ENCODE measurements at regions not wholly inside any gene's neighbourhood (a gene's known extent, or its start where the extent isn't known, plus 50 kb on each side); places are given as distances from the start of the nearest gene placed in this dataset.

GRCh38 chr1:218679988-218680748 is 335.0 kb downstream of the TGFB2 start:
- no peak for DNase-seq (ENCODE audit: low spot score)

- DNase-seq (ENCODE audit: low spot score), result no peak
These were observed 338.1 kb downstream of the TGFB2 start for GRCh38 chr1:218683242-218683641.

GRCh38 chr1:218686258-218686657 is 341.1 kb downstream of the TGFB2 start:
- DNase-seq (ENCODE audit: low spot score), result no peak

- DNase-seq (ENCODE audit: low spot score), result no peak
These were observed 341.6 kb downstream of the TGFB2 start for GRCh38 chr1:218686761-218687160.

- DNase-seq (ENCODE audit: low spot score), result no peak
These were observed 347.7 kb downstream of the TGFB2 start for GRCh38 chr1:218692808-218693207.

GRCh38 chr1:218693599-218693998 is 348.5 kb downstream of the TGFB2 start:
- no peak for DNase-seq (ENCODE audit: low spot score)

GRCh38 chr1:218694085-218694484 is 348.9 kb downstream of the TGFB2 start:
- DNase-seq (ENCODE audit: low spot score), result no peak

- DNase-seq (ENCODE audit: low spot score), result no peak
These were observed 349.5 kb downstream of the TGFB2 start for GRCh38 chr1:218694636-218695035.

- no peak for DNase-seq (ENCODE audit: low spot score)
These were observed 350.4 kb downstream of the TGFB2 start for GRCh38 chr1:218695525-218695924.

- no peak for DNase-seq (ENCODE audit: low spot score)
These were observed 353.0 kb downstream of the TGFB2 start for GRCh38 chr1:218698141-218698540.

GRCh38 chr1:218699421-218699820 is 354.3 kb downstream of the TGFB2 start:
- no peak for DNase-seq (ENCODE audit: low spot score)

GRCh38 chr1:218699865-218700264 is 354.7 kb downstream of the TGFB2 start:
- DNase-seq (ENCODE audit: low spot score), result no peak

- no peak for DNase-seq (ENCODE audit: low spot score)
These were observed 355.5 kb downstream of the TGFB2 start for GRCh38 chr1:218700666-218701065.

- no peak for DNase-seq (ENCODE audit: low spot score)
These were observed 356.0 kb downstream of the TGFB2 start for GRCh38 chr1:218701131-218701530.

- DNase-seq (ENCODE audit: low spot score), result no peak
These were observed 357.6 kb downstream of the TGFB2 start for GRCh38 chr1:218702775-218703174.

- no peak for DNase-seq (ENCODE audit: low spot score)
These were observed 358.7 kb downstream of the TGFB2 start for GRCh38 chr1:218703836-218704235.

- DNase-seq (ENCODE audit: low spot score), result no peak
These were observed 360.3 kb downstream of the TGFB2 start for GRCh38 chr1:218705391-218705790.

- DNase-seq (ENCODE audit: low spot score), result no peak
These were observed 361.1 kb downstream of the TGFB2 start for GRCh38 chr1:218705911-218706893.

- DNase-seq (ENCODE audit: low spot score), result no peak
These were observed 365.9 kb downstream of the TGFB2 start for GRCh38 chr1:218711001-218711400.

- DNase-seq (ENCODE audit: low spot score), result no peak
These were observed 366.9 kb downstream of the TGFB2 start for GRCh38 chr1:218711884-218712674.

- DNase-seq (ENCODE audit: low spot score), result no peak
These were observed 367.5 kb downstream of the TGFB2 start for GRCh38 chr1:218712677-218713076.
